KMS-11 (cell line): ENCODE measurements at regions not wholly inside any gene's neighbourhood (a gene's known extent, or its start where the extent isn't known, plus 50 kb on each side); places are given as distances from the start of the nearest gene placed in this dataset.

ENCODE experiments used
- H2AFZ ChIP-seq: fragments of 200-600 bp; sonication (generic); 2 replicates; pipeline ENCODE4 v1.6.1; 2016; ENCODE audit warnings: antibody characterized with exemption, mixed run types, low read depth
- H3K27ac ChIP-seq: fragments of 200-600 bp; sonication (generic); 2 replicates; pipeline ENCODE4 v1.6.1; 2016; ENCODE audit warnings: mild to moderate bottlenecking, mixed run types
- H3K27me3 ChIP-seq: fragments of 200-600 bp; sonication (generic); 2 replicates; pipeline ENCODE4 v1.6.1; 2017; ENCODE audit warnings: mild to moderate bottlenecking, low read depth, mixed run types, moderate library complexity; ENCODE audit not compliant: insufficient read depth
- H3K36me3 ChIP-seq: fragments of 200-600 bp; sonication (generic); 2 replicates; pipeline ENCODE4 v1.6.1; 2017; ENCODE audit warnings: mild to moderate bottlenecking, mixed run types; ENCODE audit not compliant: insufficient read depth
- H3K4me1 ChIP-seq: fragments of 200-600 bp; sonication (generic); 2 replicates; pipeline ENCODE4 v1.6.1; 2016; ENCODE audit warnings: mild to moderate bottlenecking, low read depth, mixed run types; ENCODE audit not compliant: poor library complexity, severe bottlenecking
- H3K4me2 ChIP-seq: fragments of 200-600 bp; sonication (generic); 2 replicates; pipeline ENCODE4 v1.7.0; 2016; ENCODE audit warnings: mild to moderate bottlenecking, mixed run types
- H3K4me3 ChIP-seq: fragments of 200-600 bp; sonication (generic); IDR thresholded peaks from 2 replicates; pipeline ENCODE4 v1.6.1; 2017; ENCODE audit warnings: low read depth, low read length, mixed read lengths; ENCODE audit not compliant: insufficient read depth
- H3K79me2 ChIP-seq: fragments of 200-600 bp; sonication (generic); 2 replicates; pipeline ENCODE4 v1.6.1; 2016; ENCODE audit warnings: low read depth, mixed run types; ENCODE audit not compliant: insufficient read depth
- H3K9ac ChIP-seq: fragments of 200-600 bp; sonication (generic); 2 replicates; pipeline ENCODE4 v1.6.1; 2016; ENCODE audit warnings: mild to moderate bottlenecking, mixed run types
- H4K20me1 ChIP-seq: fragments of 200-600 bp; sonication (generic); 2 replicates; pipeline ENCODE4 v1.6.1; 2016; ENCODE audit warnings: mild to moderate bottlenecking, mixed run types; ENCODE audit not compliant: insufficient read depth
- CTCF ChIP-seq: fragments of 200-600 bp; sonication (generic); conservative IDR thresholded peaks from 2 replicates; pipeline ENCODE4 v1.6.1; 2017; ENCODE audit warnings: low read depth, mild to moderate bottlenecking, antibody characterized with exemption, low read length, moderate library complexity, mixed read lengths

- no peak overlapping the region for H3K4me3 ChIP-seq
- H3K9ac ChIP-seq: no peak overlapping the region
- H3K27ac ChIP-seq: no peak overlapping the region
- H3K4me2 ChIP-seq: no peak overlapping the region
- TF ChIP-seq CTCF: no peak
- H3K27me3 ChIP-seq: no peaks in the 10 kb centered on the region
- no peaks in the 10 kb centered on the region for H4K20me1 ChIP-seq
- no peak overlapping the region for H2AFZ ChIP-seq
- H3K36me3 ChIP-seq: no peaks in the 10 kb centered on the region
- H3K4me1 ChIP-seq: no peaks in the 10 kb centered on the region
- no peaks in the 10 kb centered on the region for H3K79me2 ChIP-seq
These were observed 987.0 kb downstream of the NTRK3 start for GRCh38 chr15:87269566-87269965.

DNA sequence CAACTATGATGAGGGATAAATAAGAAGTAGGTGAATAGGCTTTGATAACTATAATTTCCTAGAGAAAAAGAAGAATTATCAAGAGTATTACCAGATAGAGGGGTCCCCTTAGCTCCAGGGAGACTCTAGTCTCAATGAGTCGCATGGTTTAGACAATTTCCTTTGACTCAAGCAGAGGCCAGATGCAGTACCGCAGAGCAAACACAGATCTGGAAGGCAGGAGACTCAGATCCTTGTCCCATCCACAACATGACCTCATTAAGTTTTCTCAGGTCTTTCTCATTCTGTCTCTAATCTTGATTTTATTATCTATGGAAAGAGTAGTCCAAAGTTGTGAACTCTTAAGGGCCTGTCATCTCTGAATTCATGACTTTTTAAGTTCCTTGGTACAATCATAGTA, 987.9 kb downstream of the NTRK3 start:
- no peak overlapping the region for H3K4me2 ChIP-seq
- H2AFZ ChIP-seq: no peak overlapping the region
- no peak for TF ChIP-seq CTCF
- H3K4me3 ChIP-seq: no peak overlapping the region
- H3K4me1 ChIP-seq: no peaks in the 10 kb centered on the region
- no peak overlapping the region for H3K27ac ChIP-seq
- no peaks in the 10 kb centered on the region for H4K20me1 ChIP-seq
- no peak overlapping the region for H3K9ac ChIP-seq
- no peaks in the 10 kb centered on the region for H3K36me3 ChIP-seq
- no peaks in the 10 kb centered on the region for H3K27me3 ChIP-seq
- no peaks in the 10 kb centered on the region for H3K79me2 ChIP-seq

- Histone ChIP-seq H3K4me1 (no peaks in the 10 kb centered on the region), H3K27ac (no peak overlapping the region), H3K4me3 (no peak overlapping the region), H2AFZ (no peak overlapping the region), H3K79me2 (no peaks in the 10 kb centered on the region), H4K20me1 (no peaks in the 10 kb centered on the region), H3K9ac (no peak overlapping the region), H3K27me3 (no peaks in the 10 kb centered on the region), H3K4me2 (no peak overlapping the region), H3K36me3 (no peaks in the 10 kb centered on the region)
- TF ChIP-seq CTCF: no peak
These were observed 988.7 kb downstream of the NTRK3 start for GRCh38 chr15:87267798-87268197.

DNA sequence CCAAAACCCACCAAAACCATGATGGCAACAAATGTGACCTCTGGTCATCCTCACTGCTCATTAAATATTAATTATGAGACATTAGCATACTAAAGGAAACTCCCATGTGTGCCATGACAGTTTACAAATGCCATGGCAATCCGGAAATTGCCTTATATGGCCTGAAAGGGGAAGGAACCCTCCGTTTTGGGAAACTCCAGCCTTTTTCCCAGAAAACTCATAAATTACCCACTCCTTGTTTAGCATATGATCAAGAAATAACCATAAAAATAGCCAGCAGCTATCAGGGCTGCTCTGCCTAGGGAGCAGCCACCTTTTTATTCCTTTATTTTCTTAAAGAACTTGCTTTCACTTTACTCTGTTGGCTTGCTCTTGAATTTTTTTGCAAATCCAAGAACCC, 992.7 kb downstream of the NTRK3 start:
- H3K27me3 ChIP-seq: no peaks in the 10 kb centered on the region
- TF ChIP-seq CTCF: no peak
- no peaks in the 10 kb centered on the region for H4K20me1 ChIP-seq
- H3K4me3 ChIP-seq: no peak overlapping the region
- H3K4me1 ChIP-seq: no peaks in the 10 kb centered on the region
- H3K79me2 ChIP-seq: no peaks in the 10 kb centered on the region
- no peak overlapping the region for H2AFZ ChIP-seq
- no peak overlapping the region for H3K9ac ChIP-seq
- H3K36me3 ChIP-seq: no peaks in the 10 kb centered on the region
- no peak overlapping the region for H3K4me2 ChIP-seq
- H3K27ac ChIP-seq: no peak overlapping the region

- no peak overlapping the region for H3K9ac ChIP-seq
- no peaks in the 10 kb centered on the region for H3K27me3 ChIP-seq
- no peaks in the 10 kb centered on the region for H3K36me3 ChIP-seq
- H3K4me1 ChIP-seq: no peaks in the 10 kb centered on the region
- no peak for TF ChIP-seq CTCF
- H3K79me2 ChIP-seq: no peaks in the 10 kb centered on the region
- no peaks in the 10 kb centered on the region for H4K20me1 ChIP-seq
- H3K4me3 ChIP-seq: no peak overlapping the region
- no peak overlapping the region for H2AFZ ChIP-seq
- no peak overlapping the region for H3K27ac ChIP-seq
- H3K4me2 ChIP-seq: no peak overlapping the region
These were observed 993.2 kb downstream of the NTRK3 start for GRCh38 chr15:87263296-87263695.
